ENCODE measurements at regions not wholly inside any gene's neighbourhood (a gene's known extent, or its start where the extent isn't known, plus 50 kb on each side); places are given as distances from the start of the nearest gene placed in this dataset.

- TF ChIP-seq GATA3 (IDR thresholded peaks at IDR 0.05; ENCODE audit: low read depth, low read length) (no peak), GATA2 (IDR thresholded peaks at IDR 0.05; ENCODE audit: low read depth, low read length) (no peak)
Observed at GRCh38 chr11:109677876-109678275, 255.9 kb downstream of the C11orf87 start.

GRCh38 chr11:109680127-109680526, 258.1 kb downstream of the C11orf87 start:
- TF ChIP-seq GATA3 (IDR thresholded peaks at IDR 0.05; ENCODE audit: low read depth, low read length) (no peak), GATA2 (IDR thresholded peaks at IDR 0.05; ENCODE audit: low read depth, low read length) (no peak)

- peak; percentile 62 for TF ChIP-seq GATA3 (IDR thresholded peaks at IDR 0.05; ENCODE audit: low read depth, low read length)
Observed at GRCh38 chr11:109682788-109683187, 260.8 kb downstream of the C11orf87 start.

- TF ChIP-seq GATA3 (IDR thresholded peaks at IDR 0.05; ENCODE audit: low read depth, low read length) (no peak), GATA2 (IDR thresholded peaks at IDR 0.05; ENCODE audit: low read depth, low read length) (no peak)
Observed at GRCh38 chr11:109695696-109696095, 273.7 kb downstream of the C11orf87 start.

GRCh38 chr11:109696191-109696897, 274.4 kb downstream of the C11orf87 start:
- TF ChIP-seq GATA2 (IDR thresholded peaks at IDR 0.05; ENCODE audit: low read depth, low read length) (no peak), GATA3 (IDR thresholded peaks at IDR 0.05; ENCODE audit: low read depth, low read length) (no peak)

- TF ChIP-seq GATA2 (IDR thresholded peaks at IDR 0.05; ENCODE audit: low read depth, low read length): no peak
Observed at GRCh38 chr11:109697140-109697843, 275.3 kb downstream of the C11orf87 start.

- no peak for TF ChIP-seq GATA3 (IDR thresholded peaks at IDR 0.05; ENCODE audit: low read depth, low read length)
- no peak for TF ChIP-seq GATA2 (IDR thresholded peaks at IDR 0.05; ENCODE audit: low read depth, low read length)
Observed at GRCh38 chr11:109698237-109698636, 276.2 kb downstream of the C11orf87 start.

- TF ChIP-seq GATA2 (IDR thresholded peaks at IDR 0.05; ENCODE audit: low read depth, low read length): no peak
- no peak for TF ChIP-seq GATA3 (IDR thresholded peaks at IDR 0.05; ENCODE audit: low read depth, low read length)
Observed at GRCh38 chr11:109704432-109704831, 282.4 kb downstream of the C11orf87 start.

- TF ChIP-seq GATA2 (IDR thresholded peaks at IDR 0.05; ENCODE audit: low read depth, low read length) (no peak), GATA3 (IDR thresholded peaks at IDR 0.05; ENCODE audit: low read depth, low read length) (no peak)
Observed at GRCh38 chr11:109706945-109707344, 285.0 kb downstream of the C11orf87 start.

GRCh38 chr11:109707411-109707810, 285.4 kb downstream of the C11orf87 start:
- TF ChIP-seq GATA3 (IDR thresholded peaks at IDR 0.05; ENCODE audit: low read depth, low read length): no peak
- no peak for TF ChIP-seq GATA2 (IDR thresholded peaks at IDR 0.05; ENCODE audit: low read depth, low read length)

- TF ChIP-seq GATA3 (IDR thresholded peaks at IDR 0.05; ENCODE audit: low read depth, low read length): no peak
- TF ChIP-seq GATA2 (IDR thresholded peaks at IDR 0.05; ENCODE audit: low read depth, low read length): no peak
Observed at GRCh38 chr11:109708184-109708583, 286.2 kb downstream of the C11orf87 start.

GRCh38 chr11:109726061-109726460, 304.1 kb downstream of the C11orf87 start:
- TF ChIP-seq GATA2 (IDR thresholded peaks at IDR 0.05; ENCODE audit: low read depth, low read length) (no peak), GATA3 (IDR thresholded peaks at IDR 0.05; ENCODE audit: low read depth, low read length) (no peak)

GRCh38 chr11:109728056-109728455, 306.1 kb downstream of the C11orf87 start:
- TF ChIP-seq GATA2 (IDR thresholded peaks at IDR 0.05; ENCODE audit: low read depth, low read length) (no peak), GATA3 (IDR thresholded peaks at IDR 0.05; ENCODE audit: low read depth, low read length) (no peak)

GRCh38 chr11:109729761-109730160, 307.8 kb downstream of the C11orf87 start:
- TF ChIP-seq GATA2 (IDR thresholded peaks at IDR 0.05; ENCODE audit: low read depth, low read length) (no peak), GATA3 (IDR thresholded peaks at IDR 0.05; ENCODE audit: low read depth, low read length) (no peak)

GRCh38 chr11:109730669-109731068, 308.7 kb downstream of the C11orf87 start:
- no peak for TF ChIP-seq GATA3 (IDR thresholded peaks at IDR 0.05; ENCODE audit: low read depth, low read length)
- TF ChIP-seq GATA2 (IDR thresholded peaks at IDR 0.05; ENCODE audit: low read depth, low read length): no peak

All from SH-SY5Y (cell line).